ENCODE measurements at regions not wholly inside any gene's neighbourhood (a gene's known extent, or its start where the extent isn't known, plus 50 kb on each side); places are given as distances from the start of the nearest gene placed in this dataset.

DNA sequence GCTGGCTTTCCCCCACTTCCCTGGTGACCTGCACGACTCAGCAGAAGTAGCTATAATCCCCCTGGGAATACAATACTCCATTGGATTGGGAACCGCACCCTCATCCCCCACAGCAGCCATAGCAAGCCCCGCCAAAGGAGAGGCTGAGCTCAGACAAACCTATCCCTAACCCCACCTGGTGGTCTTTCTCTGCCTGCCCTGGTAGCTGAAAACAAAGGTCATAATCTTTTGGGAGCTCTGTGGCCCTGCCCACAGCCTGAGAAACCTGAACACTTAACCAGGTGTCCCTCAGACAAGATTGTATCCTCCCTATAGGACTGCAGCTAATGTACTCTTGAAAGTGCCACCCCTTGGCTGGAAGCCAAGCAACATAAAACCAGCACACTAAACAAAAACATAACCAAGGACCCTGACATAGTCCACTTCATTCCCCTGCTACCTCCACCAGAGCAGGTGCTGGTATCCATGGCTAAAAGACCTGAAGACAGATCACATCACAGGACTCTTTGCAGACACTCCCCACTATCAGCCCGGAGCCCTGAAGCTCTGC is 71.6 kb upstream of the RUNX1 start:
- Histone ChIP-seq H3K9me3 (ENCODE audit: control insufficient read depth in 1 of 2, low read length in 2 of 2) (no peaks in the 10 kb centered on the region), H3K27ac (ENCODE audit: low read depth, low read length) (no peak overlapping the region), H3K27me3 (ENCODE audit: control insufficient read depth in 1 of 2, insufficient read depth in 2 of 2, low read length in 2 of 2) (no peaks in the 10 kb centered on the region), H3K9ac (ENCODE audit: low read depth in 1 of 2, low read length in 2 of 2) (no peak overlapping the region), H3K4me3 (ENCODE audit: low read depth in 1 of 2, low read length in 2 of 2) (no peak overlapping the region), H3K36me3 (ENCODE audit: control insufficient read depth in 1 of 2, insufficient read depth in 2 of 2, low read length in 2 of 2) (no peaks in the 10 kb centered on the region), H3K4me1 (ENCODE audit: control insufficient read depth in 1 of 2, insufficient read depth in 2 of 2, low read length in 2 of 2) (no peaks in the 10 kb centered on the region)

DNA sequence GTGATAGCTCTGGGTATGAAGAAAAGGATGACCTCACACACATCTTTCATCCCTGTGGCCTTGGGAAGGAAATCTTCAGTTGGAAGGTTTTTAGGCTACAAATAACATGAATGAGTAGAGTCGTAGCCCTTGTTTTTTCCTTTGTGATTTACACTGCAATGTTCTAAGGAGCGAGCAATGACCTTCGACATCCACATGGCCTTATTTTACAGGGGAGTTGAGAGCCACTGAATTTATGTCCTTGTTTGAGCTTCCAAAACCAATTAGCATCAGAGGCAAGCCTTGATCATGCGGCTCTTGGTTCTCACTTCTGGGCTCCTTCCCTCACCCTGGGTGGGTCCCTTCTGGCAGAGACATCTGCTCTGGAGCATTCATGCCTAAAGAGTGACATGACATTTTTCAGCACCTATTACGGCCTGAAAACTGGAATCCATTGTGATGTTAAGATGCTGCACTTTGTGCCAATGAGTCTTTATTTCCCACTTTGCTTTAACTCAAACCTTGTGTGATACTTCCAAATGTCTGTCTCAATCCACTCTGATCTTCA is 70.5 kb upstream of the RUNX1 start:
- H3K4me3 ChIP-seq (ENCODE audit: low read depth in 1 of 2, low read length in 2 of 2), result no peak overlapping the region
- H3K27me3 ChIP-seq (ENCODE audit: control insufficient read depth in 1 of 2, insufficient read depth in 2 of 2, low read length in 2 of 2), result no peaks in the 10 kb centered on the region
- no peak overlapping the region for H3K9ac ChIP-seq (ENCODE audit: low read depth in 1 of 2, low read length in 2 of 2)
- no peaks in the 10 kb centered on the region for H3K36me3 ChIP-seq (ENCODE audit: control insufficient read depth in 1 of 2, insufficient read depth in 2 of 2, low read length in 2 of 2)
- H3K4me1 ChIP-seq (ENCODE audit: control insufficient read depth in 1 of 2, insufficient read depth in 2 of 2, low read length in 2 of 2), result no peaks in the 10 kb centered on the region
- no peaks in the 10 kb centered on the region for H3K9me3 ChIP-seq (ENCODE audit: control insufficient read depth in 1 of 2, low read length in 2 of 2)
- H3K27ac ChIP-seq (ENCODE audit: low read depth, low read length), result no peak overlapping the region

DNA sequence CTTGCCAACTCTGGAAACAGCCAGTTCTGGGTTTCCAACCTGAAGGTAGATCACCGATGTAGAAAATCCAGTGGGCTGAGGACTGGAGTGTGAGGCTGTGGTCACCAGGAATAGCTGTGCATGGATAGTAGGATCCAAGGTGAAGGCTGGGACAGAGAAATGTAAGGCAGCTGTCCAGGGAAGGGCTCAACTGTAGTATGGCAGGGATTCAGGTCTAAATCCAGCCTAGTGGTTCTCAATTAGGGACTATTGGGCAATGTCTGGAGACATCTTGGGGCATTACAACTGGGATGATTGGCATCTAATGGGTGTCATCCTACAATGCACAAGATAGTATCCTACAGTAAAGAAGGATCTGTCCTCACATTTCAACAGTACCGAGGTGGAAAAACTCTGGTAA is 67.7 kb upstream of the RUNX1 start:
- no peaks in the 10 kb centered on the region for H3K36me3 ChIP-seq (ENCODE audit: control insufficient read depth in 1 of 2, insufficient read depth in 2 of 2, low read length in 2 of 2)
- no peak overlapping the region for H3K27ac ChIP-seq (ENCODE audit: low read depth, low read length)
- H3K27me3 ChIP-seq (ENCODE audit: control insufficient read depth in 1 of 2, insufficient read depth in 2 of 2, low read length in 2 of 2), result no peaks in the 10 kb centered on the region
- H3K9ac ChIP-seq (ENCODE audit: low read depth in 1 of 2, low read length in 2 of 2), result no peak overlapping the region
- H3K9me3 ChIP-seq (ENCODE audit: control insufficient read depth in 1 of 2, low read length in 2 of 2), result no peaks in the 10 kb centered on the region
- no peaks in the 10 kb centered on the region for H3K4me1 ChIP-seq (ENCODE audit: control insufficient read depth in 1 of 2, insufficient read depth in 2 of 2, low read length in 2 of 2)
- H3K4me3 ChIP-seq (ENCODE audit: low read depth in 1 of 2, low read length in 2 of 2), result no peak overlapping the region

DNA sequence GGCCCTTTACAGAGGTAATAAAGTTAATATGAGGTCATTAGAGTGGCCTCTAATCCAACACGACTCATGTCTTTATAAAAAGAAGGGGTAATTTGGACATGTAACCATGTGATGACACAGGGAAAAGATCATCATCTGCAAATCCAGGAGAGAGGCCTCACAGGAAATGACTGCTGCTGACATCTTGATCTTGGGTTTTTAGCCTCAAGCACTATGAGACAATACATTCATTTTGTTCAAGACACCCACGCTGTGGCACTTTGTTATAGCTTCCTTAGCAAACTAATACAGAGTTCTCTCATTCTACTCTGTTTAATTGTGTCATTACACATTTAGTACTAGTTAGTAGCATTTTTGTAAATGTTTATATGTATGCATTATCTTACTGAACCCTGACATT is 64.0 kb upstream of the RUNX1 start:
- H3K27me3 ChIP-seq (ENCODE audit: control insufficient read depth in 1 of 2, insufficient read depth in 2 of 2, low read length in 2 of 2), result no peaks in the 10 kb centered on the region
- no peaks in the 10 kb centered on the region for H3K4me1 ChIP-seq (ENCODE audit: control insufficient read depth in 1 of 2, insufficient read depth in 2 of 2, low read length in 2 of 2)
- H3K9ac ChIP-seq (ENCODE audit: low read depth in 1 of 2, low read length in 2 of 2), result no peak overlapping the region
- H3K36me3 ChIP-seq (ENCODE audit: control insufficient read depth in 1 of 2, insufficient read depth in 2 of 2, low read length in 2 of 2), result no peaks in the 10 kb centered on the region
- H3K27ac ChIP-seq (ENCODE audit: low read depth, low read length), result no peak overlapping the region
- no peak overlapping the region for H3K4me3 ChIP-seq (ENCODE audit: low read depth in 1 of 2, low read length in 2 of 2)
- no peaks in the 10 kb centered on the region for H3K9me3 ChIP-seq (ENCODE audit: control insufficient read depth in 1 of 2, low read length in 2 of 2)

DNA sequence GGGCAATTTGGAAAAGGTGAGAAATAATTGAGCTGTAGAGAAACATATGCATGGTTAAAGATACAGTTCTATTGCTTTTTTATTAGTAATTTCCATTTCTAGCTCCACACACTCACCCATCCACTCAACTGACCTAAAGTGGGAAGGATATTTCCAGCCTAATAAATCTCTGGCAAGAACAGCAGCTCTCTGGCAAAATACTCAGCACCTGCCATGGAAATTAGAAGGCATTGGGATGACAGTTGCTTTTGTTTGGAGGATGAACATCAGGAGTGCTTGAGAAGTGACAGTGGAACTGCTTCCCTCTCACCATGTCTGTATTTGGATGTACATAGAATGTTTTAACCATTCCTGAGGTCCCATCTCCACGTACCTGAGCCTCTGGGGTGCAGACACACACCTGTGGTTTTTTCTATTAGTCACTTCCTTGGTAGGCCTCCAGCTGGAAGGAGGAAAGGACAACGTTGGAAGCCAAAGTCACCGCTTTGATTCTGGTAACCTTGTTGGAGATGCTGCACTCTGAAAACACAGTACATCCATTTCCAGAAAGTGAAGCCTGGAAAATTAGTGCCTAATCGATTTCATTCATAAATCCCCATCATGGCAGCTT is 62.3 kb upstream of the RUNX1 start:
- Histone ChIP-seq H3K9me3 (ENCODE audit: control insufficient read depth in 1 of 2, low read length in 2 of 2) (no peaks in the 10 kb centered on the region), H3K27me3 (ENCODE audit: control insufficient read depth in 1 of 2, insufficient read depth in 2 of 2, low read length in 2 of 2) (no peaks in the 10 kb centered on the region), H3K9ac (ENCODE audit: low read depth in 1 of 2, low read length in 2 of 2) (no peak overlapping the region), H3K4me3 (ENCODE audit: low read depth in 1 of 2, low read length in 2 of 2) (no peak overlapping the region), H3K36me3 (ENCODE audit: control insufficient read depth in 1 of 2, insufficient read depth in 2 of 2, low read length in 2 of 2) (no peaks in the 10 kb centered on the region), H3K27ac (ENCODE audit: low read depth, low read length) (no peak overlapping the region), H3K4me1 (ENCODE audit: control insufficient read depth in 1 of 2, insufficient read depth in 2 of 2, low read length in 2 of 2) (no peaks in the 10 kb centered on the region)

DNA sequence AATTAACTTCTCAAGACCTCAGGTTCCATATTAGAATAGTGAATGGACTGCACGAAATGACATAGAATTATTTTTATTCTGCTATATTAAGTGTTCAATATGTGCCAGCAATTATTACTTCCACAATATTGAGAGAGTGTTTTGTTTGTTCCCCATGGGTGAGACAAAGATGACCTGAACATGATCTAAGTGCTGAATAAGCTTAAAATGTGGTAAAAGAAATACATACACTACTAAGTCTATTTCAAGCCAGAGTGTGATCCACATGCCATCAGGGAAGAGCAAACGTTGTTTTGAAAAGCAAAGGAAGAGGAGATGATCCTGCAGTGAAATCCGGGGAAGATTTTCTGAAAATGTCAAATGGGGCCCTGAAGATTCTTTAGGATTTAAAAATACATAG is 59.8 kb upstream of the RUNX1 start:
- no peaks in the 10 kb centered on the region for H3K4me1 ChIP-seq (ENCODE audit: control insufficient read depth in 1 of 2, insufficient read depth in 2 of 2, low read length in 2 of 2)
- H3K9me3 ChIP-seq (ENCODE audit: control insufficient read depth in 1 of 2, low read length in 2 of 2), result no peaks in the 10 kb centered on the region
- H3K36me3 ChIP-seq (ENCODE audit: control insufficient read depth in 1 of 2, insufficient read depth in 2 of 2, low read length in 2 of 2), result no peaks in the 10 kb centered on the region
- H3K9ac ChIP-seq (ENCODE audit: low read depth in 1 of 2, low read length in 2 of 2), result no peak overlapping the region
- H3K27ac ChIP-seq (ENCODE audit: low read depth, low read length), result no peak overlapping the region
- H3K4me3 ChIP-seq (ENCODE audit: low read depth in 1 of 2, low read length in 2 of 2), result no peak overlapping the region
- H3K27me3 ChIP-seq (ENCODE audit: control insufficient read depth in 1 of 2, insufficient read depth in 2 of 2, low read length in 2 of 2), result no peaks in the 10 kb centered on the region

DNA sequence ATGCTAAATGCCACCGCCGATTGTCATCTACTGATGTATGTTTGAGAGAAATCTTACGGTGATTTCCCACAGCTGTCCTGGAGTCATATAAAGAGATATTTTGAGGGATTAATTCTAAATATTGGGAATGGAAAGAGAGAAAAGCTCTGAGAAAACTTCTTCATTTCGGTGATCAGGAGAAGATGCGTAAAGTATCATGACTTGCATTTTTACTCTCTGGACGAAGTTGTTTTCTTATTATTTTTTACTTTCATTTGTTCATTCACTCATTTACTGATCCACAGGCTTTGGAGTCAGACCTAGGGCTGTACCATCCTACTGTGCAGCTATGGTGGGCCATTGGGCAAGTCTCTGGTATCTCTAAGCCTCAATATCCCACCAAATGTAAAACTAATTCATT is 58.4 kb upstream of the RUNX1 start:
- Histone ChIP-seq H3K9ac (ENCODE audit: low read depth in 1 of 2, low read length in 2 of 2) (no peak overlapping the region), H3K27ac (ENCODE audit: low read depth, low read length) (no peak overlapping the region), H3K27me3 (ENCODE audit: control insufficient read depth in 1 of 2, insufficient read depth in 2 of 2, low read length in 2 of 2) (no peaks in the 10 kb centered on the region), H3K36me3 (ENCODE audit: control insufficient read depth in 1 of 2, insufficient read depth in 2 of 2, low read length in 2 of 2) (no peaks in the 10 kb centered on the region), H3K4me1 (ENCODE audit: control insufficient read depth in 1 of 2, insufficient read depth in 2 of 2, low read length in 2 of 2) (peaks cover 0 to 9% of the 10 kb centered on the region in 2 donors), H3K4me3 (ENCODE audit: low read depth in 1 of 2, low read length in 2 of 2) (no peak overlapping the region), H3K9me3 (ENCODE audit: control insufficient read depth in 1 of 2, low read length in 2 of 2) (no peaks in the 10 kb centered on the region)

DNA sequence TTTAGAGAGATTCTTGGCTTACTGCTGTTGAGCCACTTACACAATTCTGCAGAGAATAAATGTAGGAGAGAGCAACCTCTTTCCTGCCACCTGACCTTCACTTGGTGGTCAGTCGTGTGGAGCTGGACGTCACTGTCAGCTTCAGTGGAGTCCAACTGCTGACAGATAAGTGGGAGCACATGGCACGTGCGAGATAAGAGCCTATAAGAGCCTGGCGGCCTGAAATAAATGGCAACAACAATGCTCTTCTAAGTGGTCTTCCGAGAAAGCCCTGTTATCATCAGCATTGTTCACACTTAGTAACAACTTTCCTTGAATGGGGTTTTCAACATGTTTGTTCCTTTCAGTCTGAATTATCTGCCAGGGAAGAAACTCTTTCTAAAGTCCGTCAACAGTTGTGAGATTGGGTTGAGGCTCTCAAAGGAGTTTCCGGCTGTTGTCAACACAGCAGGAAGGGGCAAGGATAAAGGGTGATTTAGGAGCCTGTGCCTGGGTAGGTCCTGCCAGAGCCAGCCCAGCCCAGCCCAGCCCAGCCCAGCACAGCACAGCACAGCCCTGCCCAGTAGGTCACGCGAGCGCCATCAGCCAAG is 57.2 kb upstream of the RUNX1 start:
- Histone ChIP-seq H3K9me3 (ENCODE audit: control insufficient read depth in 1 of 2, low read length in 2 of 2) (no peaks in the 10 kb centered on the region), H3K36me3 (ENCODE audit: control insufficient read depth in 1 of 2, insufficient read depth in 2 of 2, low read length in 2 of 2) (no peaks in the 10 kb centered on the region), H3K4me1 (ENCODE audit: control insufficient read depth in 1 of 2, insufficient read depth in 2 of 2, low read length in 2 of 2) (peaks cover 0 to 16% of the 10 kb centered on the region in 2 donors)

DNA sequence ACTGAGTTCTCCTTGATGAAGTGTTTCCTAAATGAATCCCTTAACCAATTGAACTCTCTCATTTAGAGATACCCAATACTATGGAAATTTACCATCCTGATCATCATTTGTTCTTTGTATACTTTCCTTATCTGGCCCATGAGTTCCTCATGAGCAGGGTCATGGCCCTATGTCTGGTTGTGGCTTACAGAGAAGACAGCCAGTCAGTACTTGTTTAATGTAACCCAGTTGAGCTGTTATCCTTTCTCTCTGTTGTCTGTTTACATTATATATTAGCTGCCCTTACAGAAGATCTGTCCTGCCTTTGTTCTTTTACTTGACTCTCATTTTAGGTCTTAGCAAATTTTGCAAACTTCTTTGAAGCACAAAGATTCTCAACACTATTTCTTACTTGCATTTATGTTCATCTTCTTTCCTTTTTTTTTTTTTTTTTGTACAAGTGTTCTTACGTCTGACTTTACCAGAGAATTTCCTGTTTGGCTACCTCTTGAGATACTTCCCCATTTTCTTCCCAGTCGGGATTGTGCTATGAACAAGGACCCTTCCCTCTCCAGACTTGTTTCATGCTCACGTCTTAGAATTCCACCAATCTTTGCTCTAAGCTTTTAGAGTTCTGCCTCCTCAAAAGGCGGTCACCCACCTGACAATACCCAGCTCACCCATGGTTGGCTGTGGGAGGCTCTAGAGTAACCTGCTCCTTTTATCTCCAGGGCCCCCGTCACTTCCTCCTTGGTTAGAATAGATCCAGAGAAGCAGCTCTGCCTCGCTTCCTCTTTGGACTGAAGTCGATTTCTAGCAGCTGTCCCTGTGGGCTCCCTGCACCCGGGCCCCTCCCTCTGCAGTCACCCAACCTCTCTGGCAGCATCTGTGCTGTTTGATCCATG is 53.6 kb upstream of the RUNX1 start:
- Histone ChIP-seq H3K9me3 (ENCODE audit: control insufficient read depth in 1 of 2, low read length in 2 of 2) (no peaks in the 10 kb centered on the region), H3K27me3 (ENCODE audit: control insufficient read depth in 1 of 2, insufficient read depth in 2 of 2, low read length in 2 of 2) (no peaks in the 10 kb centered on the region), H3K27ac (ENCODE audit: low read depth, low read length) (no peak overlapping the region), H3K4me3 (ENCODE audit: low read depth in 1 of 2, low read length in 2 of 2) (no peak overlapping the region), H3K9ac (ENCODE audit: low read depth in 1 of 2, low read length in 2 of 2) (no peak overlapping the region), H3K36me3 (ENCODE audit: control insufficient read depth in 1 of 2, insufficient read depth in 2 of 2, low read length in 2 of 2) (no peaks in the 10 kb centered on the region), H3K4me1 (ENCODE audit: control insufficient read depth in 1 of 2, insufficient read depth in 2 of 2, low read length in 2 of 2) (peaks cover 0 to 23% of the 10 kb centered on the region in 2 donors)

More for the DNA sequence above, 57.2 kb upstream of the RUNX1 start:
- Histone ChIP-seq H3K4me3 (ENCODE audit: low read depth in 1 of 2, low read length in 2 of 2) (no peak overlapping the region), H3K27ac (ENCODE audit: low read depth, low read length) (no peak overlapping the region), H3K9ac (ENCODE audit: low read depth in 1 of 2, low read length in 2 of 2) (no peak overlapping the region), H3K27me3 (ENCODE audit: control insufficient read depth in 1 of 2, insufficient read depth in 2 of 2, low read length in 2 of 2) (no peaks in the 10 kb centered on the region)

DNA sequence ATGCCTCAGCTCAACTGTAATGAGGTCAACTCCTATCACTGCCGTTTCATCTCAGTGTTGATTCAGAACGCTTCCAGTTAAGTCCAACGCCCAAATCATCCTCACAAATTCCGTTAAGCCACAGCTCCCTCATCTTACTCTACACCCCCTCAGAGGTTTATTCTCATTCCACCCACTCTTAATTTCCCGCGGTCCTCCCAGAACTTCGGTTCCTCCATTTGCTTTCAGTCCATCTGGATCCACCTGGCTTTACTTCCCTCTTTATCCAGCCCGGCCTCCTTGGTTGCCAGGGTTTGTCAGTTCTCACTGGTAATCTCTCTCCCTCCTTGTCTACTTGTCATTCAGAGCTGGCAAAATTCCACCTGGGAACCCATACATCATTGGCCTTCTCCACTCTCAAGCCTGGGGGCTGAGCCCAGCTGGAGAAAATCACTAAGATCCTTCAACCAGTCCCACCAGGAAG is 51.3 kb upstream of the RUNX1 start:
- H3K9me3 ChIP-seq (ENCODE audit: control insufficient read depth in 1 of 2, low read length in 2 of 2), result no peaks in the 10 kb centered on the region
- no peaks in the 10 kb centered on the region for H3K27me3 ChIP-seq (ENCODE audit: control insufficient read depth in 1 of 2, insufficient read depth in 2 of 2, low read length in 2 of 2)
- no peak overlapping the region for H3K4me3 ChIP-seq (ENCODE audit: low read depth in 1 of 2, low read length in 2 of 2)
- H3K9ac ChIP-seq (ENCODE audit: low read depth in 1 of 2, low read length in 2 of 2), result no peak overlapping the region
- H3K36me3 ChIP-seq (ENCODE audit: control insufficient read depth in 1 of 2, insufficient read depth in 2 of 2, low read length in 2 of 2), result no peaks in the 10 kb centered on the region
- H3K4me1 ChIP-seq (ENCODE audit: control insufficient read depth in 1 of 2, insufficient read depth in 2 of 2, low read length in 2 of 2), result peaks cover 0 to 23% of the 10 kb centered on the region in 2 donors
- no peak overlapping the region for H3K27ac ChIP-seq (ENCODE audit: low read depth, low read length)
